ENCODE measurements at regions not wholly inside any gene's neighbourhood (a gene's known extent, or its start where the extent isn't known, plus 50 kb on each side); places are given as distances from the start of the nearest gene placed in this dataset.

- TF ChIP-seq ZFX (IDR thresholded peaks at IDR 0.05; ENCODE audit: borderline replicate concordance) (no peak), CTCF (IDR thresholded peaks at IDR 0.05) (no peak)
- H3K27ac ChIP-seq = no peak overlapping the region
Observed at GRCh38 chr18:29250843-29251242, 1073.9 kb upstream of the CDH2 start.

- H3K27ac ChIP-seq = no peak overlapping the region
- TF ChIP-seq ZFX (IDR thresholded peaks at IDR 0.05; ENCODE audit: borderline replicate concordance) (no peak), CTCF (IDR thresholded peaks at IDR 0.05) (no peak)
Observed at GRCh38 chr18:29250259-29250658, 1073.3 kb upstream of the CDH2 start.

- TF ChIP-seq ZFX (IDR thresholded peaks at IDR 0.05; ENCODE audit: borderline replicate concordance) (no peak), CTCF (IDR thresholded peaks at IDR 0.05) (no peak)
- no peak overlapping the region for H3K27ac ChIP-seq
Observed at GRCh38 chr18:29248805-29249204, 1071.9 kb upstream of the CDH2 start.

- no peak overlapping the region for H3K27ac ChIP-seq
Observed at GRCh38 chr18:29241199-29241598, 1064.3 kb upstream of the CDH2 start.

GRCh38 chr18:29234751-29235150 is 1057.8 kb upstream of the CDH2 start:
- H3K27ac ChIP-seq = no peak overlapping the region
- TF ChIP-seq ZFX (IDR thresholded peaks at IDR 0.05; ENCODE audit: borderline replicate concordance) (no peak), CTCF (IDR thresholded peaks at IDR 0.05) (no peak)

More at GRCh38 chr18:29241199-29241598, 1064.3 kb upstream of the CDH2 start:
- TF ChIP-seq ZFX (IDR thresholded peaks at IDR 0.05; ENCODE audit: borderline replicate concordance) = no peak
- TF ChIP-seq CTCF (IDR thresholded peaks at IDR 0.05) = no peak

- no peak for TF ChIP-seq ZFX (IDR thresholded peaks at IDR 0.05; ENCODE audit: borderline replicate concordance)
- no peak for TF ChIP-seq CTCF (IDR thresholded peaks at IDR 0.05)
- no peak overlapping the region for H3K27ac ChIP-seq
Observed at GRCh38 chr18:29226213-29226612, 1049.3 kb upstream of the CDH2 start.

- TF ChIP-seq ZFX (IDR thresholded peaks at IDR 0.05; ENCODE audit: borderline replicate concordance) (no peak), CTCF (IDR thresholded peaks at IDR 0.05) (no peak)
- no peak overlapping the region for H3K27ac ChIP-seq
Observed at GRCh38 chr18:29225351-29225750, 1048.4 kb upstream of the CDH2 start.
